NCI-H187 treated with DMSO at 0.1 percent for 48 hours (cell line): ENCODE measurements at regions not wholly inside any gene's neighbourhood (a gene's known extent, or its start where the extent isn't known, plus 50 kb on each side); places are given as distances from the start of the nearest gene placed in this dataset.

ENCODE experiments used
- DNase-seq: peaks from one replicate; lab custom pipeline; 2025; lab: John Stamatoyannopoulos, UW

- DNase-seq: no peak
These were observed 362.4 kb upstream of the ZNF385D start for GRCh38 chr3:22113453-22113852.

GRCh38 chr3:22115581-22115980 lies 364.6 kb upstream of the ZNF385D start:
- DNase-seq: no peak

GRCh38 chr3:22117091-22117490 lies 366.1 kb upstream of the ZNF385D start:
- DNase-seq: no peak

GRCh38 chr3:22117751-22118346 lies 366.8 kb upstream of the ZNF385D start:
- no peak for DNase-seq

- DNase-seq: no peak
These were observed 367.5 kb upstream of the ZNF385D start for GRCh38 chr3:22118542-22118941.

- no peak for DNase-seq
These were observed 370.2 kb upstream of the ZNF385D start for GRCh38 chr3:22121068-22121701.

- DNase-seq: no peak
These were observed 371.6 kb upstream of the ZNF385D start for GRCh38 chr3:22122567-22122966.

- no peak for DNase-seq
These were observed 378.1 kb upstream of the ZNF385D start for GRCh38 chr3:22129101-22129500.

GRCh38 chr3:22141769-22142168 lies 390.8 kb upstream of the ZNF385D start:
- DNase-seq: peak; percentile 25

GRCh38 chr3:22147161-22147560 lies 396.2 kb upstream of the ZNF385D start:
- DNase-seq: no peak

- DNase-seq: no peak
These were observed 405.9 kb upstream of the ZNF385D start for GRCh38 chr3:22156868-22157267.

- no peak for DNase-seq
These were observed 406.8 kb upstream of the ZNF385D start for GRCh38 chr3:22157848-22158247.

GRCh38 chr3:22159004-22159695 lies 408.1 kb upstream of the ZNF385D start:
- no peak for DNase-seq

- no peak for DNase-seq
These were observed 410.3 kb upstream of the ZNF385D start for GRCh38 chr3:22161315-22161714.

GRCh38 chr3:22170370-22170769 lies 419.4 kb upstream of the ZNF385D start:
- DNase-seq: no peak

- no peak for DNase-seq
These were observed 422.0 kb upstream of the ZNF385D start for GRCh38 chr3:22172964-22173363.

- DNase-seq: no peak
These were observed 424.9 kb upstream of the ZNF385D start for GRCh38 chr3:22175947-22176346.

GRCh38 chr3:22176911-22177310 lies 425.9 kb upstream of the ZNF385D start:
- DNase-seq: no peak

- DNase-seq: no peak
These were observed 438.6 kb upstream of the ZNF385D start for GRCh38 chr3:22189616-22190015.

- no peak for DNase-seq
These were observed 448.1 kb upstream of the ZNF385D start for GRCh38 chr3:22199095-22199494.

GRCh38 chr3:22208844-22209243 lies 457.8 kb upstream of the ZNF385D start:
- no peak for DNase-seq

GRCh38 chr3:22209578-22209977 lies 458.6 kb upstream of the ZNF385D start:
- no peak for DNase-seq

- DNase-seq: no peak
These were observed 459.7 kb upstream of the ZNF385D start for GRCh38 chr3:22210693-22211092.

- DNase-seq: no peak
These were observed 465.6 kb upstream of the ZNF385D start for GRCh38 chr3:22216601-22217000.
